Adrenal gland (tissue), 5 donors: ENCODE measurements at regions not wholly inside any gene's neighbourhood (a gene's known extent, or its start where the extent isn't known, plus 50 kb on each side); places are given as distances from the start of the nearest gene placed in this dataset.

ENCODE experiments used
- POLR2A ChIP-seq, 2 donors: fragments of 450-650 bp; IDR thresholded peaks; one replicate each; pipeline ENCODE4 v1.6.1; 2017; ENCODE audit warnings: antibody characterized with exemption in 2 of 2, mild to moderate bottlenecking in 2 of 2, moderate library complexity in 1 of 2
- TF ChIP-seq, protein P1 (sequence below), 6 experiments: fragments of 450-650 bp in 4 of 6; fragments of 200-600 bp in 2 of 6; sonication (generic) in 1 of 6; IDR thresholded peaks; 1 replicate in 5 of 6; 2 replicates in 1 of 6; pipeline versions ENCODE4 v1.5.1 to v1.8.0; 2016 to 2021; ENCODE audit warnings: antibody characterized with exemption in 6 of 6, mild to moderate bottlenecking in 2 of 6, moderate library complexity in 1 of 6
- donor health status: DM: no; HTN: no; CAD: no.

GRCh38 chr7:118369987-118370386 is 145.5 kb downstream of the ANKRD7 start:
- TF ChIP-seq POLR2A (IDR thresholded peaks at IDR 0.05): no peak
- TF ChIP-seq, protein P1, sequence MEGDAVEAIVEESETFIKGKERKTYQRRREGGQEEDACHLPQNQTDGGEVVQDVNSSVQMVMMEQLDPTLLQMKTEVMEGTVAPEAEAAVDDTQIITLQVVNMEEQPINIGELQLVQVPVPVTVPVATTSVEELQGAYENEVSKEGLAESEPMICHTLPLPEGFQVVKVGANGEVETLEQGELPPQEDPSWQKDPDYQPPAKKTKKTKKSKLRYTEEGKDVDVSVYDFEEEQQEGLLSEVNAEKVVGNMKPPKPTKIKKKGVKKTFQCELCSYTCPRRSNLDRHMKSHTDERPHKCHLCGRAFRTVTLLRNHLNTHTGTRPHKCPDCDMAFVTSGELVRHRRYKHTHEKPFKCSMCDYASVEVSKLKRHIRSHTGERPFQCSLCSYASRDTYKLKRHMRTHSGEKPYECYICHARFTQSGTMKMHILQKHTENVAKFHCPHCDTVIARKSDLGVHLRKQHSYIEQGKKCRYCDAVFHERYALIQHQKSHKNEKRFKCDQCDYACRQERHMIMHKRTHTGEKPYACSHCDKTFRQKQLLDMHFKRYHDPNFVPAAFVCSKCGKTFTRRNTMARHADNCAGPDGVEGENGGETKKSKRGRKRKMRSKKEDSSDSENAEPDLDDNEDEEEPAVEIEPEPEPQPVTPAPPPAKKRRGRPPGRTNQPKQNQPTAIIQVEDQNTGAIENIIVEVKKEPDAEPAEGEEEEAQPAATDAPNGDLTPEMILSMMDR (IDR thresholded peaks at IDR 0.05): no peak
